Heart right ventricle (tissue), 16 donors: ENCODE measurements at regions not wholly inside any gene's neighbourhood (a gene's known extent, or its start where the extent isn't known, plus 50 kb on each side); places are given as distances from the start of the nearest gene placed in this dataset.
A peak's percentile ranks its signal among the peaks of the same experiment; 100 is the strongest.

Experiments used
- ATAC-seq, 8 donors: fragments of 200-7000 bp; cut with Tn5 transposase; one replicate each; pipeline ENCODE4 v1.9.1; 2020; ENCODE audit warnings: mild to moderate bottlenecking in 8 of 8, moderate library complexity in 8 of 8, moderate number of reproducible peaks in 1 of 8
- DNase-seq, 2 donors: peaks; one replicate each; pipeline ENCODE4 v3.0.0-alpha.2; 2020
- H3K27ac ChIP-seq, 10 donors: fragments of 200-600 bp; sonication (generic) in 2 of 10; one replicate each; pipeline versions ENCODE4 v1.5.0 to v1.8.0; 2020 to 2022; ENCODE audit warnings: mild to moderate bottlenecking in 3 of 10
- H3K27me3 ChIP-seq, 7 donors: fragments of 200-600 bp; one replicate each; pipeline ENCODE4 v1.8.0; 2021 to 2022; ENCODE audit warnings: mild to moderate bottlenecking in 2 of 7
- H3K36me3 ChIP-seq, 9 donors: fragments of 200-600 bp; sonication (generic) in 1 of 9; one replicate each; pipeline versions ENCODE4 v1.5.0 to v1.8.0; 2020 to 2022; ENCODE audit warnings: mild to moderate bottlenecking in 2 of 9
- H3K4me1 ChIP-seq, 9 donors: fragments of 200-600 bp; sonication (generic) in 1 of 9; one replicate each; pipeline versions ENCODE4 v1.5.0 to v1.8.0; 2020 to 2022; ENCODE audit warnings: mild to moderate bottlenecking in 4 of 9
- H3K4me3 ChIP-seq, 10 donors: fragments of 200-600 bp; sonication (generic) in 2 of 10; one replicate each; pipeline versions ENCODE4 v1.5.0 to v1.8.0; 2020 to 2022; ENCODE audit warnings: mild to moderate bottlenecking in 7 of 10, moderate library complexity in 2 of 10
- H3K9me3 ChIP-seq, 11 donors: fragments of 200-600 bp in 10 of 11; sonication (generic) in 2 of 11; one replicate each; pipeline versions ENCODE4 v1.5.0 to v1.8.0; 2013 to 2022; ENCODE audit warnings: mild to moderate bottlenecking in 2 of 11, control low read depth in 1 of 11, moderate library complexity in 1 of 11
- WGBS, 2 donors: extraction: QIAGEN DNeasy Blood & Tissue Kit; methylation state at CpG; one replicate each; pipeline ENCODE4 v1.1.7; 2013; ENCODE audit warnings: inconsistent platforms in 1 of 2; 5-methylcytosine and 5-hydroxymethylcytosine counted together
- intact Hi-C, 10 donors: fragments of 100-400 bp; cut with DNase I; formaldehyde crosslinking; loops; one replicate each; pipeline versions ENCODE4 v1.11.1 to v1.14.2; 2022
- TF ChIP-seq, protein P1 (sequence below), 9 donors: fragments of 200-600 bp; sonication (generic) in 2 of 9; IDR thresholded peaks; one replicate each; pipeline versions ENCODE4 v1.5.0 to v1.8.0; 2021 to 2022; ENCODE audit warnings: antibody characterized with exemption in 9 of 9, mild to moderate bottlenecking in 5 of 9, moderate library complexity in 1 of 9
- donor health status: Arrhythmogenic right ventricular cardiomyopathy.
- donor health status: ischemic (EF 13 %, LVEDD 7.1; RV severe dilation, severe dysfunction).
- donor health status: healthy with polysubstance abuse.
- donor health status: DM: no; HTN: yes; CAD: no.
- donor health status: DM: no; HTN: no; CAD: no.
- donor health status: ischemic (EF 25% LVEDD 6.9; RV normal size, moderate dysfunction).
- donor health status: ischemic (EF 25% LVEDD 5.7; RV mildly dilated, moderate dysfunction).
- donor health status: healthy.
- donor health status: DM: yes; HTN: yes; CAD: no.
- donor health status: Ischemic cardiomyopathy.
- donor health status: ischemic (EF 35%, LVEDD 5.7; RV mildly dilated, moderate dysfunction).
- donor health status: nonischemic (EF 11% LVEDD 7.7; RV severe dilation, severe dysfunction).
- donor health status: DM: yes; HTN: yes; CAD: no.
- donor health status: PGD.
- donor health status: ischemic (EF 29% LVEDD 5.4; RV normal size, mild dysfunction).
- donor health status: nonischemic (EF 23%, LVEDD 6.1; RV moderate dilation, normal function).

DNA sequence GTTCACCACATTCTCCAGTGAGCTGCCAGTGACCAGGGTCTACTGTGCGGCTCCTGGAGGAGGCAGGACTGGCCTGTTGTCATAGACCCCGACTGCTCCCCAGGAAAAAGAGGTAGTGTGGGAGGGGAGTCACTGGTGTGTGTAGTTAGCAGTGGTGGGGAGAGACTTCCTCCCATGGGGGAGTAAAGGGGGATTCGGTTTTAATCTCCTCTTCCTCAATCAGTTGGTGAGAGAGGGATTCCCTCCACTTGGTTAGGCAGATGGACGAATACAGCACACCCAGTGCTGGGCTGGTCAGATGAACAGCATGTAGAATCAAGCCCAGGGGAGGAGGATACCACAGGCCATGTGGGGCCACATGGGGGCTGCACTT is 207.6 kb upstream of the S1PR3 start:
- Histone ChIP-seq H3K4me3 (no peak overlapping the region), H3K27me3 (no peaks in the 10 kb centered on the region), H3K27ac (no peak overlapping the region), H3K4me1 (peaks cover 5 to 38% (median 31%) of the 10 kb centered on the region in 9 donors), H3K36me3 (no peaks in the 10 kb centered on the region), H3K9me3 (no peaks in the 10 kb centered on the region)
- intact Hi-C loops, result loop anchor here in 8 of 10 donors (5.0 to 10.0 kb wide), 7 partner anchors 91 to 219 kb away; partner anchors contain the start of gene S1PR3 (in 4 of the 8)
- 66 to 78% methylated on average over 4 of the region's 4 CpGs for WGBS, 2 donors
- no peak for ATAC-seq
- TF ChIP-seq, protein P1, sequence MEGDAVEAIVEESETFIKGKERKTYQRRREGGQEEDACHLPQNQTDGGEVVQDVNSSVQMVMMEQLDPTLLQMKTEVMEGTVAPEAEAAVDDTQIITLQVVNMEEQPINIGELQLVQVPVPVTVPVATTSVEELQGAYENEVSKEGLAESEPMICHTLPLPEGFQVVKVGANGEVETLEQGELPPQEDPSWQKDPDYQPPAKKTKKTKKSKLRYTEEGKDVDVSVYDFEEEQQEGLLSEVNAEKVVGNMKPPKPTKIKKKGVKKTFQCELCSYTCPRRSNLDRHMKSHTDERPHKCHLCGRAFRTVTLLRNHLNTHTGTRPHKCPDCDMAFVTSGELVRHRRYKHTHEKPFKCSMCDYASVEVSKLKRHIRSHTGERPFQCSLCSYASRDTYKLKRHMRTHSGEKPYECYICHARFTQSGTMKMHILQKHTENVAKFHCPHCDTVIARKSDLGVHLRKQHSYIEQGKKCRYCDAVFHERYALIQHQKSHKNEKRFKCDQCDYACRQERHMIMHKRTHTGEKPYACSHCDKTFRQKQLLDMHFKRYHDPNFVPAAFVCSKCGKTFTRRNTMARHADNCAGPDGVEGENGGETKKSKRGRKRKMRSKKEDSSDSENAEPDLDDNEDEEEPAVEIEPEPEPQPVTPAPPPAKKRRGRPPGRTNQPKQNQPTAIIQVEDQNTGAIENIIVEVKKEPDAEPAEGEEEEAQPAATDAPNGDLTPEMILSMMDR (IDR thresholded peaks at IDR 0.05), result no peak
- no peak for DNase-seq

DNA sequence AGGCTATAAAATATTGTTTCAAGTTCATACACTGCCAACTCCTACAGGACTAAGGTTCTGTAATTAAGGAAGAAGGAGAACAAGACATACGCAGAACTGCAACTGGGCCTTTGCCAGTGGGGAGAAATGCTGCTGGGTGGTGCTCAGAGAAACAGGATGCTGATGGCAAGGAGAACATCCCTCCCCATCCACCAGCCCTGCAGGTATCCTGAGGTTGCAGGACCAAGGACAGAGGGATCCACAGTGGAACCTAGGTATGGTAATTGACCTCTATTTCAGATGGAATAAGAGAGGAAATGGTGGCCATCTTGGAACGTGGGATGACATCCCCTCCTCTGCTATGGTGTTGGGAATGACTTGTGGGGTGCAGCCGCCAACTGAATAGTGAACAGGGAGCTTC is 206.3 kb upstream of the S1PR3 start:
- TF ChIP-seq, protein P1 (IDR thresholded peaks at IDR 0.05), result no peak
- intact Hi-C loops, result loop anchor here in 9 of 10 donors (5.0 to 10.0 kb wide), 8 partner anchors 42 to 217 kb away; partner anchors contain the start of gene S1PR3 (in 4 of the 9)

DNA sequence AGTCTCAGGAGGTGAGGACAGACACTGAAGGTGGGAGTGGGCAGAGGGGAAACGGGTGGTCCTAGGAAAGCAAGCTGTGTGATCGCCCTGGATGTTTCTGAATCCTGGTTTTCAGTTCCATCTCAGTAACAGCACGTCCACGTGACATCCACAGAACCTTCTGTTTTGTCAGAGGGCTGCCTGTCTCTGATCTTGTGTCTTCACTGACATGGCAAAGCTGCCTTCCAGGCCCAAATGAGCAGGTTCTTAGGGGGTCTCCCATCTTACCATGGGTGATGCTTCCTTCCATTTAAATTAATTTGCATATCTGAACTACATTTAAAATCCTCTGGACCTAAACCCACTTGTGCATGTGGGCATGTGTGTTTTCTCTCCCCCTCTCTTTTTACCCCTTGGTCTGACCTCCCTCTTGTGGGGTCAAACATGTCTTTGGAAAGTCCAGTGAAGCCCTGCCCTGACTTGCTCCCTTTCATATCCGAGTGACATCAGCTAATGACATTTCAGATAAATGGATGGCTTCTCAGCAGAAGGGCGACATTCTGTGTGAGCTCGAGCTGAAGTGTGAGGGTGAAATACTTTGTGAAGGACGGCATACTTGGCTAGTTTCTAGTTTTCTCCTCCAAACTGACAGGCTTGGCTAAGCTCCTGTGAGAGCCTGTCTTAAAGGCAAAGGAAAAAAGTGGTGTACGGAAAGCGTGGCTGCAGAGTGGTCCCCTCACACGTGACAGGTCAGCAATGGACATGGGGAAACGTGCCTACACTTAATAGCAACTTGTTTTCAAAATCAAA is 204.8 kb upstream of the S1PR3 start:
- TF ChIP-seq, protein P1 (IDR thresholded peaks at IDR 0.05), result no peak
- no peak overlapping the region for H3K4me3 ChIP-seq
- H3K9me3 ChIP-seq, result no peaks in the 10 kb centered on the region
- H3K27ac ChIP-seq, result peak overlapping the region in 2 of 10 donors; percentile 0 to 13
- no peaks in the 10 kb centered on the region for H3K36me3 ChIP-seq
- ATAC-seq (peak in 4 of 8 donors; percentile 11 to 41 (median 30)), DNase-seq (no peak)
- WGBS, 2 donors, result 49 to 50% methylated on average over 12 of the region's 12 CpGs
- intact Hi-C loops, result loop anchor here in 8 of 10 donors (5.0 to 10.0 kb wide), 6 partner anchors 41 to 211 kb away; partner anchors contain the start of gene S1PR3 (in 3 of the 8)
- H3K27me3 ChIP-seq, result no peaks in the 10 kb centered on the region
- H3K4me1 ChIP-seq, result peaks cover 3 to 32% (median 24%) of the 10 kb centered on the region in 9 donors

More for the DNA sequence above, 206.3 kb upstream of the S1PR3 start:
- WGBS, 2 donors, result 88 to 89% methylated on average over 3 of the region's 3 CpGs
- Histone ChIP-seq H3K36me3 (no peaks in the 10 kb centered on the region), H3K4me3 (no peak overlapping the region), H3K27me3 (no peaks in the 10 kb centered on the region), H3K4me1 (peaks cover 5 to 38% (median 31%) of the 10 kb centered on the region in 9 donors), H3K27ac (no peak overlapping the region), H3K9me3 (no peaks in the 10 kb centered on the region)
- DNase-seq (no peak), ATAC-seq (no peak)

DNA sequence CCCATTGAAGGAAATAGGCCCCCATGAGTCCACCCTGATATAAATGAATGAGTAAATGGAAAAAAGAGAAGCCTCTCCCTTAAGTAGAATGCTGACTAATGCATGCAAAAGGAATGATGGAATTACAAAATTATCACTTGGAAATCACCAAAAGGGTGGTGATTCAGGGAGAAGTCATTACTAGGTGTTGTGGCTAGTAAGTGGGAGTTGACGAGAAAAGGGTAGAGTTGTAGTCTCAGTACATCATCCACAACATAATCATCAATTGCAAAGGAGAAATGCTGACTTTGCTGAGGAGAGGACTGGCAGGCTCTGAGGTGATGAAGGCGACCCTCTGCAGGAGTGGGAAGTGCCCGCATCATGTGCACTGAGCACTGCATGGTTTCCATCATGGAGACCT is 201.5 kb upstream of the S1PR3 start:
- Histone ChIP-seq H3K9me3 (no peaks in the 10 kb centered on the region), H3K27me3 (no peaks in the 10 kb centered on the region), H3K27ac (no peak overlapping the region), H3K4me3 (no peak overlapping the region), H3K36me3 (no peaks in the 10 kb centered on the region), H3K4me1 (peaks cover 0 to 28% (median 27%) of the 10 kb centered on the region in 9 donors)
- intact Hi-C loops, result loop anchor here in 8 of 10 donors (5.0 to 10.0 kb wide), 6 partner anchors 38 to 208 kb away; partner anchors contain the start of gene S1PR3 (in 3 of the 8)
- DNase-seq, result no peak
- WGBS, 2 donors, result 93 to 97% methylated on average over 3 of the region's 3 CpGs
- TF ChIP-seq, protein P1 (IDR thresholded peaks at IDR 0.05), result no peak
- ATAC-seq, result no peak
